ENCODE measurements at regions not wholly inside any gene's neighbourhood (a gene's known extent, or its start where the extent isn't known, plus 50 kb on each side); places are given as distances from the start of the nearest gene placed in this dataset.

- FAIRE-seq (no peak), DNase-seq (no peak)
- no peaks in the 10 kb centered on the region for H3K27me3 ChIP-seq (ENCODE audit: control insufficient read depth, insufficient read depth, low read length)
- no peak overlapping the region for H3K4me3 ChIP-seq (ENCODE audit: low read length in 3 of 3)
- H3K9me3 ChIP-seq (ENCODE audit: control insufficient read depth in 2 of 3, insufficient read depth in 1 of 3, low read length in 3 of 3) = no peaks in the 10 kb centered on the region
- no peak overlapping the region for H3K9ac ChIP-seq (ENCODE audit: low read length in 3 of 3)
- intact Hi-C loops (cut with DNase I) = no loop called here
- no peak overlapping the region for H3K27ac ChIP-seq (ENCODE audit: low read depth in 2 of 2, low read length in 2 of 2)
- no peaks in the 10 kb centered on the region for H3K4me1 ChIP-seq (ENCODE audit: control insufficient read depth in 2 of 3, insufficient read depth in 2 of 3, low read depth in 1 of 3, low read length in 3 of 3)
- no peaks in the 10 kb centered on the region for H3K36me3 ChIP-seq (ENCODE audit: control insufficient read depth in 2 of 3, insufficient read depth in 3 of 3, low read length in 3 of 3)
- TF ChIP-seq CTCF (IDR thresholded peaks at IDR 0.05; ENCODE audit: borderline replicate concordance, extremely low read depth, insufficient read depth) = no peak
Measured at GRCh38 chr10:117946525-117947070, 100.1 kb downstream of the RAB11FIP2 start.

GRCh38 chr10:117948493-117948892 is 98.2 kb downstream of the RAB11FIP2 start:
- TF ChIP-seq CTCF (IDR thresholded peaks at IDR 0.05; ENCODE audit: borderline replicate concordance, extremely low read depth, insufficient read depth) = no peak
- Histone ChIP-seq H3K27me3 (ENCODE audit: control insufficient read depth, insufficient read depth, low read length) (no peaks in the 10 kb centered on the region), H3K4me3 (ENCODE audit: low read length in 3 of 3) (no peak overlapping the region), H3K9ac (ENCODE audit: low read length in 3 of 3) (no peak overlapping the region), H3K27ac (ENCODE audit: low read depth in 2 of 2, low read length in 2 of 2) (no peak overlapping the region), H3K36me3 (ENCODE audit: control insufficient read depth in 2 of 3, insufficient read depth in 3 of 3, low read length in 3 of 3) (no peaks in the 10 kb centered on the region), H3K9me3 (ENCODE audit: control insufficient read depth in 2 of 3, insufficient read depth in 1 of 3, low read length in 3 of 3) (no peaks in the 10 kb centered on the region), H3K4me1 (ENCODE audit: control insufficient read depth in 2 of 3, insufficient read depth in 2 of 3, low read depth in 1 of 3, low read length in 3 of 3) (no peaks in the 10 kb centered on the region)
- no peak for FAIRE-seq
- no peak for DNase-seq
- intact Hi-C loops (cut with DNase I) = no loop called here

GRCh38 chr10:117950408-117950807 is 96.3 kb downstream of the RAB11FIP2 start:
- H3K4me1 ChIP-seq (ENCODE audit: control insufficient read depth in 2 of 3, insufficient read depth in 2 of 3, low read depth in 1 of 3, low read length in 3 of 3) = no peaks in the 10 kb centered on the region
- no peak for TF ChIP-seq CTCF (IDR thresholded peaks at IDR 0.05; ENCODE audit: borderline replicate concordance, extremely low read depth, insufficient read depth)
- intact Hi-C loops (cut with DNase I) = no loop called here
- H3K27ac ChIP-seq (ENCODE audit: low read depth in 2 of 2, low read length in 2 of 2) = no peak overlapping the region
- H3K4me3 ChIP-seq (ENCODE audit: low read length in 3 of 3) = no peak overlapping the region
- DNase-seq (no peak), FAIRE-seq (no peak)
- no peak overlapping the region for H3K9ac ChIP-seq (ENCODE audit: low read length in 3 of 3)
- no peaks in the 10 kb centered on the region for H3K27me3 ChIP-seq (ENCODE audit: control insufficient read depth, insufficient read depth, low read length)
- no peaks in the 10 kb centered on the region for H3K9me3 ChIP-seq (ENCODE audit: control insufficient read depth in 2 of 3, insufficient read depth in 1 of 3, low read length in 3 of 3)
- no peaks in the 10 kb centered on the region for H3K36me3 ChIP-seq (ENCODE audit: control insufficient read depth in 2 of 3, insufficient read depth in 3 of 3, low read length in 3 of 3)
